B cell (primary cell): ENCODE measurements at regions not wholly inside any gene's neighbourhood (a gene's known extent, or its start where the extent isn't known, plus 50 kb on each side); places are given as distances from the start of the nearest gene placed in this dataset.

Experiments used
- ATAC-seq: fragments of 200-7000 bp; cut with Tn5 transposase; one replicate; pipeline ENCODE4 v1.10.0; 2021; ENCODE audit warnings: low read depth, mild to moderate bottlenecking, moderate number of reproducible peaks, moderate library complexity
- CTCF ChIA-PET: fragments of 350-600 bp; sonication (Branson Sonifier 250); formaldehyde crosslinking; loops from one replicate; lab custom pipeline; 2021; ENCODE audit warnings: antibody characterized with exemption, inconsistent platforms; lab: Charles Lee
- POLR2A ChIA-PET: fragments of 350-600 bp; sonication (Branson Sonifier 250); formaldehyde crosslinking; loops from one replicate; lab custom pipeline; 2021; ENCODE audit warnings: antibody characterized with exemption; lab: Charles Lee
- DNase-seq: peaks from one replicate; pipeline ENCODE4 v3.0.0; 2013
- H2AFZ ChIP-seq: 2 replicates; pipeline ENCODE4 v1.6.1; 2012; ENCODE audit warnings: mild to moderate bottlenecking, low read depth, low read length; ENCODE audit not compliant: insufficient read depth, poor library complexity, severe bottlenecking
- H3K27ac ChIP-seq, 2 donors: 1 replicate in 1 of 2; 2 replicates in 1 of 2; pipeline ENCODE4 v1.5.1; 2012 to 2013; ENCODE audit warnings: low read length in 2 of 2, mild to moderate bottlenecking in 2 of 2, moderate library complexity in 1 of 2
- H3K27me3 ChIP-seq, 4 experiments: fragments of 200-600 bp in 1 of 4; sonication (generic) in 1 of 4; replicated peaks in 1 of 4; 1 replicate in 2 of 4; 2 replicates in 2 of 4; pipeline versions ENCODE4 v1.6.1 to v1.7.0; 2013 to 2016; ENCODE audit warnings: low read length in 3 of 4, mild to moderate bottlenecking in 2 of 4, mixed read lengths in 1 of 4, moderate library complexity in 1 of 4; ENCODE audit not compliant: insufficient read depth in 4 of 4, control insufficient read depth in 3 of 4; ENCODE audit errors: control extremely low read depth in 1 of 4
- H3K36me3 ChIP-seq, 2 experiments: replicated peaks in 1 of 2; 1 replicate in 1 of 2; 2 replicates in 1 of 2; pipeline versions ENCODE4 v1.6.1 to v1.7.1; 2013; ENCODE audit warnings: low read length in 1 of 2; ENCODE audit not compliant: insufficient read depth in 2 of 2, control insufficient read depth in 1 of 2; ENCODE audit errors: control extremely low read depth in 1 of 2, extremely low read depth in 1 of 2
- H3K4me1 ChIP-seq, 2 donors: fragments of 200-600 bp in 1 of 2; sonication (generic) in 1 of 2; 1 replicate in 1 of 2; 2 replicates in 1 of 2; pipeline versions ENCODE4 v1.5.1 to v1.6.1; 2013 to 2017; ENCODE audit warnings: low read length in 2 of 2; ENCODE audit not compliant: control insufficient read depth in 2 of 2, insufficient read depth in 2 of 2
- H3K4me2 ChIP-seq: replicated peaks from 2 replicates; pipeline ENCODE3; 2012; ENCODE audit warnings: mild to moderate bottlenecking, low read depth, low read length; ENCODE audit not compliant: poor library complexity, severe bottlenecking
- H3K4me3 ChIP-seq, 5 experiments: fragments of 200-600 bp in 1 of 5; sonication (generic) in 1 of 5; 1 replicate in 3 of 5; 2 replicates in 2 of 5; pipeline versions ENCODE4 v1.5.1 to v1.7.0; 2011 to 2016; ENCODE audit warnings: low read length in 4 of 5, mild to moderate bottlenecking in 4 of 5, low read depth in 2 of 5, control low read depth in 1 of 5, moderate library complexity in 1 of 5; ENCODE audit not compliant: insufficient read depth in 1 of 5; ENCODE audit errors: control extremely low read depth in 1 of 5, extremely low read depth in 1 of 5
- H3K79me2 ChIP-seq: fragments of 200-600 bp; sonication (generic); one replicate; pipeline ENCODE4 v1.6.0; 2016; ENCODE audit warnings: low read length; ENCODE audit not compliant: control insufficient read depth, insufficient read depth
- H3K9ac ChIP-seq: fragments of 200-600 bp; sonication (generic); 2 replicates; pipeline ENCODE4 v1.6.1; 2017; ENCODE audit warnings: mild to moderate bottlenecking, low read length, moderate library complexity
- H3K9me3 ChIP-seq, 3 donors: one replicate each; pipeline versions ENCODE4 v1.6.1 to v1.7.1; 2013; ENCODE audit warnings: low read length in 2 of 3; ENCODE audit not compliant: control insufficient read depth in 2 of 3, insufficient read depth in 1 of 3; ENCODE audit errors: control extremely low read depth in 1 of 3
- H4K20me1 ChIP-seq: 2 replicates; pipeline ENCODE4 v1.6.0; 2012; ENCODE audit warnings: mild to moderate bottlenecking, low read length; ENCODE audit not compliant: insufficient read depth, control insufficient read depth, poor library complexity, severe bottlenecking
- H3K27ac Mint-ChIP-seq: one replicate; pipeline ENCODE4 v1.8.0; 2021; ENCODE audit warnings: mixed read lengths
- H3K27me3 Mint-ChIP-seq: one replicate; pipeline ENCODE4 v1.8.0; 2021; ENCODE audit warnings: mixed read lengths
- H3K4me1 Mint-ChIP-seq: one replicate; pipeline ENCODE4 v1.8.0; 2021; ENCODE audit warnings: mixed read lengths
- H3K4me3 Mint-ChIP-seq: one replicate; pipeline ENCODE4 v1.8.0; 2021; ENCODE audit warnings: mixed read lengths
- H3K9me3 Mint-ChIP-seq: one replicate; pipeline ENCODE4 v1.8.0; 2022; ENCODE audit warnings: mixed read lengths; ENCODE audit not compliant: insufficient read depth
- CTCF ChIP-seq: fragments of 200-600 bp; IDR thresholded peaks from one replicate; pipeline ENCODE4 v1.8.0; 2022; ENCODE audit warnings: antibody characterized with exemption, mild to moderate bottlenecking
- EZH2 ChIP-seq: IDR thresholded peaks from 2 replicates; pipeline ENCODE4 v1.6.1; 2012; ENCODE audit warnings: borderline replicate concordance, low read depth, mild to moderate bottlenecking, moderate library complexity, low read length; ENCODE audit not compliant: insufficient read depth, poor library complexity, severe bottlenecking
- WGBS: methylation state at CpG from one replicate; pipeline ENCODE4 v1.1.5; 2013; ENCODE audit warnings: missing lambda C conversion rate; ENCODE audit not compliant: insufficient coverage; 5-methylcytosine and 5-hydroxymethylcytosine counted together
- intact Hi-C: fragments of 100-400 bp; cut with micrococcal nuclease; formaldehyde crosslinking; loops from one replicate; pipeline ENCODE4 v1.10.0; 2022

- no peak overlapping the region for H3K4me3 ChIP-seq
- no peaks in the 10 kb centered on the region for H3K79me2 ChIP-seq
- CTCF ChIA-PET = no interaction called here
- no peaks in the 10 kb centered on the region for H3K27me3 ChIP-seq
- H3K4me1 ChIP-seq = no peaks in the 10 kb centered on the region
- Mint-ChIP-seq H3K27me3 (peaks cover 6% of the 10 kb centered on the region), H3K4me1 (no peaks in the 10 kb centered on the region), H3K4me3 (no peak overlapping the region), H3K27ac (no peak overlapping the region), H3K9me3 (no peaks in the 10 kb centered on the region)
- H3K9ac ChIP-seq = no peak overlapping the region
- TF ChIP-seq EZH2 = no peak
- no peaks in the 10 kb centered on the region for H4K20me1 ChIP-seq
- no peak overlapping the region for H3K27ac ChIP-seq
- H2AFZ ChIP-seq = no peak overlapping the region
- H3K36me3 ChIP-seq = no peaks in the 10 kb centered on the region
- DNase-seq (no peak), ATAC-seq (no peak)
- intact Hi-C loops = no loop called here
- no peak overlapping the region for H3K4me2 ChIP-seq
- no peaks in the 10 kb centered on the region for H3K9me3 ChIP-seq
- POLR2A ChIA-PET = no interaction called here
- 93% methylated on average over 3 of the region's 4 CpGs for WGBS
These were observed 218.1 kb upstream of the PLET1 start for GRCh38 chr11:112478806-112479205.

DNA sequence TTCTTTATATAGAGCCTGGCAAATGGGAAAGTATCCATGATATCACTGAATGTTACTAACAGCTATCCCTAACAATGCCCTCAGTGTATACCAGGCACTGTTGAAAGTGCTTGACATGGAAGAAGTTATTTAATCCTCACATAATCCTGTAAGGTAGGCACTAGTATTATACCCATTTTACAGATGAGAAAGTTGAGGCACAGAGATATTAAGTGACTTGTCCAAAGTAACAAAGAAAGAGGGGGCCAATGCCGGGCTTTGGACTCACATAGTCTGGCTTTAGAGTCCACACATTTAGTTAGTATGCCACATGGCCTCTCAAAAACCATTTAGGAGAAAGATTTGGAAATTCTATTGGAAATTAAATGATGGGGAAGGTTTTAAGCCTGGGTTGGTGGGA lies 220.8 kb upstream of the PLET1 start:
- TF ChIP-seq CTCF (no peak), EZH2 (no peak)
- no CpG with 5 or more reads among the region's 1 CpG for WGBS
- no peak for ATAC-seq

More for the DNA sequence above, 220.8 kb upstream of the PLET1 start:
- H3K4me1 ChIP-seq = no peaks in the 10 kb centered on the region
- no peak for DNase-seq
- H3K27ac ChIP-seq = no peak overlapping the region
- H2AFZ ChIP-seq = no peak overlapping the region
- Mint-ChIP-seq H3K27me3 (peaks cover 6% of the 10 kb centered on the region), H3K27ac (no peak overlapping the region), H3K4me1 (no peaks in the 10 kb centered on the region), H3K4me3 (no peak overlapping the region), H3K9me3 (no peaks in the 10 kb centered on the region)
- ChIA-PET POLR2A (no interaction called here), CTCF (no interaction called here)
- H4K20me1 ChIP-seq = no peaks in the 10 kb centered on the region
- no peaks in the 10 kb centered on the region for H3K9me3 ChIP-seq
- no peaks in the 10 kb centered on the region for H3K27me3 ChIP-seq
- H3K36me3 ChIP-seq = no peaks in the 10 kb centered on the region
- H3K79me2 ChIP-seq = no peaks in the 10 kb centered on the region
- H3K9ac ChIP-seq = no peak overlapping the region
- H3K4me3 ChIP-seq = no peak overlapping the region
- H3K4me2 ChIP-seq = no peak overlapping the region
- intact Hi-C loops = no loop called here
